Kidney glomerular epithelial cell (primary cell): ENCODE measurements at regions not wholly inside any gene's neighbourhood (a gene's known extent, or its start where the extent isn't known, plus 50 kb on each side); places are given as distances from the start of the nearest gene placed in this dataset.
A peak's percentile ranks its signal among the peaks of the same experiment; 100 is the strongest.
"Not testable (repeated sequence)": the region's sequence is repeated elsewhere in the genome, so short reads cannot be mapped to it uniquely, and the experiment has no call there.

Experiments
- DNase-seq: peaks from one replicate; lab custom pipeline; 2025; lab: John Stamatoyannopoulos, UW

GRCh38 chr2:41314511-41315070 lies 733.2 kb upstream of the PKDCC start:
- DNase-seq, result no peak

- no peak for DNase-seq
These were observed 728.4 kb upstream of the PKDCC start for GRCh38 chr2:41319437-41319836.

- no peak for DNase-seq
These were observed 727.3 kb upstream of the PKDCC start for GRCh38 chr2:41320491-41320890.

- no peak for DNase-seq
These were observed 726.5 kb upstream of the PKDCC start for GRCh38 chr2:41321351-41321750.

GRCh38 chr2:41326851-41327250 lies 721.0 kb upstream of the PKDCC start:
- DNase-seq, result no peak

- no peak for DNase-seq
These were observed 718.8 kb upstream of the PKDCC start for GRCh38 chr2:41329040-41329439.

GRCh38 chr2:41334159-41334558 lies 713.7 kb upstream of the PKDCC start:
- no peak for DNase-seq

GRCh38 chr2:41335573-41335972 lies 712.2 kb upstream of the PKDCC start:
- not testable (repeated sequence) for DNase-seq

GRCh38 chr2:41337956-41338355 lies 709.9 kb upstream of the PKDCC start:
- no peak for DNase-seq

GRCh38 chr2:41344529-41344928 lies 703.3 kb upstream of the PKDCC start:
- DNase-seq, result no peak

- no peak for DNase-seq
These were observed 694.8 kb upstream of the PKDCC start for GRCh38 chr2:41353060-41353459.

- no peak for DNase-seq
These were observed 692.0 kb upstream of the PKDCC start for GRCh38 chr2:41355794-41356193.

GRCh38 chr2:41364842-41365241 lies 683.0 kb upstream of the PKDCC start:
- DNase-seq, result no peak

- DNase-seq, result no peak
These were observed 671.9 kb upstream of the PKDCC start for GRCh38 chr2:41375901-41376300.

GRCh38 chr2:41377837-41378236 lies 670.0 kb upstream of the PKDCC start:
- DNase-seq, result no peak

- no peak for DNase-seq
These were observed 669.4 kb upstream of the PKDCC start for GRCh38 chr2:41378420-41378819.

- DNase-seq, result peak; percentile 17
These were observed 668.2 kb upstream of the PKDCC start for GRCh38 chr2:41379496-41380221.

GRCh38 chr2:41381701-41382100 lies 666.1 kb upstream of the PKDCC start:
- no peak for DNase-seq

- DNase-seq, result no peak
These were observed 660.3 kb upstream of the PKDCC start for GRCh38 chr2:41387519-41387918.

GRCh38 chr2:41393621-41394020 lies 654.2 kb upstream of the PKDCC start:
- DNase-seq, result no peak

- no peak for DNase-seq
These were observed 653.3 kb upstream of the PKDCC start for GRCh38 chr2:41394541-41394940.

GRCh38 chr2:41395692-41396091 lies 652.1 kb upstream of the PKDCC start:
- DNase-seq, result no peak

- DNase-seq, result no peak
These were observed 648.3 kb upstream of the PKDCC start for GRCh38 chr2:41399437-41400087.
